K562 (cell line): ENCODE measurements at regions not wholly inside any gene's neighbourhood (a gene's known extent, or its start where the extent isn't known, plus 50 kb on each side); places are given as distances from the start of the nearest gene placed in this dataset.

ENCODE experiments used
- ADNP ChIP-seq: fragments of 200-800 bp; sonication (Bioruptor generic); IDR thresholded peaks from 2 replicates; pipeline ENCODE4 v1.6.1; 2016; ENCODE audit warnings: missing genetic modification characterization, missing compliant biosample characterization
- BDP1 ChIP-seq: IDR thresholded peaks from 3 replicates; pipeline ENCODE4 v1.6.1; 2011; ENCODE audit not compliant: insufficient read length, insufficient read depth
- CBX3 ChIP-seq, 2 experiments: IDR thresholded peaks; 1 replicate in 1 of 2; 2 replicates in 1 of 2; pipeline ENCODE4 v1.6.1; 2012; ENCODE audit warnings: inconsistent platforms in 2 of 2, low read length in 2 of 2, borderline replicate concordance in 1 of 2, control low read depth in 1 of 2
- DPF2 ChIP-seq: fragments of 450-650 bp; IDR thresholded peaks from 2 replicates; pipeline ENCODE4 v1.6.1; 2016
- KDM5B ChIP-seq: fragments of 200-600 bp; sonication (generic); IDR thresholded peaks from 2 replicates; pipeline ENCODE4 v1.6.1; 2012; ENCODE audit warnings: low read depth, mild to moderate bottlenecking, moderate library complexity, low read length, control low read depth, inconsistent platforms; ENCODE audit not compliant: insufficient replicate concordance
- RHOXF2B ChIP-seq: fragments of 250-450 bp; sonication (Bioruptor Pico); conservative IDR thresholded peaks from 2 replicates; pipeline ENCODE4 v1.5.1; 2021
- SIX5 ChIP-seq, 2 experiments: IDR thresholded peaks; 2 replicates each; pipeline ENCODE4 v1.6.1; 2011; ENCODE audit warnings: low read length in 2 of 2, borderline replicate concordance in 1 of 2, low read depth in 1 of 2, mild to moderate bottlenecking in 1 of 2, moderate library complexity in 1 of 2; ENCODE audit not compliant: insufficient read depth in 1 of 2
- SP1 ChIP-seq: sonication (generic); formaldehyde crosslinking; IDR thresholded peaks from 2 replicates; pipeline ENCODE4 v1.8.1; 2022; ENCODE audit warnings: mild to moderate bottlenecking, missing genetic modification reagents
- ZNF133 ChIP-seq: fragments of 250-450 bp; sonication (Bioruptor Pico); IDR thresholded peaks from 2 replicates; pipeline ENCODE4 v1.4.0; 2020; ENCODE audit warnings: mild to moderate bottlenecking
- ZNF184 ChIP-seq: sonication (generic); formaldehyde crosslinking; IDR thresholded peaks from 2 replicates; pipeline ENCODE4 v1.5.0; 2020; ENCODE audit warnings: missing genetic modification reagents
- ZNF668 ChIP-seq: fragments of 250-450 bp; sonication (Bioruptor Pico); IDR thresholded peaks from 2 replicates; pipeline ENCODE4 v1.8.0; 2022; ENCODE audit warnings: mild to moderate bottlenecking, inconsistent platforms
- ZNF778 ChIP-seq: fragments of 450-650 bp; formaldehyde crosslinking; IDR thresholded peaks from 2 replicates; pipeline ENCODE4 v1.4.0; 2020; ENCODE audit warnings: mild to moderate bottlenecking, moderate library complexity
- TF ChIP-seq, protein P1 (sequence below), 2 experiments: fragments of 250-450 bp in 1 of 2; fragments of 450-650 bp in 1 of 2; sonication (Bioruptor Pico) in 1 of 2; IDR thresholded peaks; 2 replicates each; pipeline versions ENCODE4 v1.6.1 to v1.8.0; 2016 to 2021; ENCODE audit warnings: mild to moderate bottlenecking in 2 of 2, moderate library complexity in 2 of 2, missing compliant biosample characterization in 1 of 2, missing genetic modification characterization in 1 of 2
- TF ChIP-seq, protein P2 (sequence below): fragments of 450-650 bp; IDR thresholded peaks from 2 replicates; pipeline ENCODE4 v1.6.1; 2016; ENCODE audit warnings: low read depth
- TF ChIP-seq, protein P3 (sequence below): sonication (generic); formaldehyde crosslinking; IDR thresholded peaks from 2 replicates; pipeline ENCODE4 v1.8.1; 2023; ENCODE audit warnings: mild to moderate bottlenecking, missing genetic modification reagents

DNA sequence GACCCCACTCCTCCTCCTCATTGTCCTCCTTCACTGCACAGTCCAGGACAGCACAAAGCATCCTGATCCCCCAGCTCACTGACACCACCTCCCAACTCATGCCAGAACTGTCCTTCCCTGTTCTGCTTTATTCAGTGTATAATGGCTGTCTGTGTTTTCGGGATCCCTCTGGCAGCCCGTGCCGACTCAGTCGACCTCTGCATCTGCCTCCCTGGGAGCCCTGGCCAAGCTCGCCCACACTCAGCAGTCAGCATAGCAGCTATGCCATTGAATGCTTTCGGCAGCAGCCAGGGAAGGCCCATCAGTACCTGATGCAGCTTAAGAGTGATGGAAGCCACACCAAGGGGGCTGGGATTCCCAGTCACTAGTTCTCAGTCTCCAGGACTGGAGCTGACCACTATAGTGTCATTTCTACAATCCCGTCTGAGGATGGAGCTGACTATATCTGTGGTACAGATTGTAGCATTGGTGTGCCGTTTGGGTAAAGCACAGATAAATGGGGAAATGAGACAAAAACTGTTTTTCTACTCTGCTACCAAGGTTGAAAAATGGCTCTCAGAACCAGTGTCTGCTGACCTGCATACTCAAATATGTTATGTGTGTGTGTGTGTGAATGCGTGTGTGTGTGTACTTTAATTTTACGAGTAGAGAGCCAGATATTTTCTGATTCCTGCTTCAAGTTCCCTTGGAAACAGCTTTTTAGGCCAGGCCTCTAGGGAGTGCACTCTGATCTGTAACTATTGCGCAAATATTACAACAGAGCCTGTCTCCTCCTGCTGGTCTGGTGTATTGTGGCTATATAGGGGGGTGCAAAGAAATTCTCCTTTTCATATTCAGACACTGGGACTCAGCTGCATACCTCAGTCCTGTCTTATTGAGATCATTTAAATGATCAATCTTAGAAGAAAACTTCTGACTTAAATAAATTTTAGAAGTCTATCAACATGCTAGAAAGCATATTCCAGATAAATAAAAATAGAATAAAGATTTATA lies 78.8 kb upstream of the TOP3B start (continued):
- TF ChIP-seq SP1 (CRISPR knock-in tag): no peak
- no peak for TF ChIP-seq CBX3 (IDR thresholded peaks at IDR 0.05; ENCODE audit: borderline replicate concordance in 1 of 2, low read length in 2 of 2)
- TF ChIP-seq ZNF668: 0 out of 2 replicates have a peak, but pooled peaks have one; percentile 12
- no peak for TF ChIP-seq ADNP (tag)
- TF ChIP-seq, protein P1, sequence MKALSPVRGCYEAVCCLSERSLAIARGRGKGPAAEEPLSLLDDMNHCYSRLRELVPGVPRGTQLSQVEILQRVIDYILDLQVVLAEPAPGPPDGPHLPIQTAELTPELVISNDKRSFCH (CRISPR knock-in tag; IDR thresholded peaks at IDR 0.05): no peak
- TF ChIP-seq, protein P1 (tag; IDR thresholded peaks at IDR 0.05): 0 out of 2 replicates have a peak, but pooled peaks have one; percentile 47
- no peak for TF ChIP-seq DPF2
- TF ChIP-seq, protein P2, sequence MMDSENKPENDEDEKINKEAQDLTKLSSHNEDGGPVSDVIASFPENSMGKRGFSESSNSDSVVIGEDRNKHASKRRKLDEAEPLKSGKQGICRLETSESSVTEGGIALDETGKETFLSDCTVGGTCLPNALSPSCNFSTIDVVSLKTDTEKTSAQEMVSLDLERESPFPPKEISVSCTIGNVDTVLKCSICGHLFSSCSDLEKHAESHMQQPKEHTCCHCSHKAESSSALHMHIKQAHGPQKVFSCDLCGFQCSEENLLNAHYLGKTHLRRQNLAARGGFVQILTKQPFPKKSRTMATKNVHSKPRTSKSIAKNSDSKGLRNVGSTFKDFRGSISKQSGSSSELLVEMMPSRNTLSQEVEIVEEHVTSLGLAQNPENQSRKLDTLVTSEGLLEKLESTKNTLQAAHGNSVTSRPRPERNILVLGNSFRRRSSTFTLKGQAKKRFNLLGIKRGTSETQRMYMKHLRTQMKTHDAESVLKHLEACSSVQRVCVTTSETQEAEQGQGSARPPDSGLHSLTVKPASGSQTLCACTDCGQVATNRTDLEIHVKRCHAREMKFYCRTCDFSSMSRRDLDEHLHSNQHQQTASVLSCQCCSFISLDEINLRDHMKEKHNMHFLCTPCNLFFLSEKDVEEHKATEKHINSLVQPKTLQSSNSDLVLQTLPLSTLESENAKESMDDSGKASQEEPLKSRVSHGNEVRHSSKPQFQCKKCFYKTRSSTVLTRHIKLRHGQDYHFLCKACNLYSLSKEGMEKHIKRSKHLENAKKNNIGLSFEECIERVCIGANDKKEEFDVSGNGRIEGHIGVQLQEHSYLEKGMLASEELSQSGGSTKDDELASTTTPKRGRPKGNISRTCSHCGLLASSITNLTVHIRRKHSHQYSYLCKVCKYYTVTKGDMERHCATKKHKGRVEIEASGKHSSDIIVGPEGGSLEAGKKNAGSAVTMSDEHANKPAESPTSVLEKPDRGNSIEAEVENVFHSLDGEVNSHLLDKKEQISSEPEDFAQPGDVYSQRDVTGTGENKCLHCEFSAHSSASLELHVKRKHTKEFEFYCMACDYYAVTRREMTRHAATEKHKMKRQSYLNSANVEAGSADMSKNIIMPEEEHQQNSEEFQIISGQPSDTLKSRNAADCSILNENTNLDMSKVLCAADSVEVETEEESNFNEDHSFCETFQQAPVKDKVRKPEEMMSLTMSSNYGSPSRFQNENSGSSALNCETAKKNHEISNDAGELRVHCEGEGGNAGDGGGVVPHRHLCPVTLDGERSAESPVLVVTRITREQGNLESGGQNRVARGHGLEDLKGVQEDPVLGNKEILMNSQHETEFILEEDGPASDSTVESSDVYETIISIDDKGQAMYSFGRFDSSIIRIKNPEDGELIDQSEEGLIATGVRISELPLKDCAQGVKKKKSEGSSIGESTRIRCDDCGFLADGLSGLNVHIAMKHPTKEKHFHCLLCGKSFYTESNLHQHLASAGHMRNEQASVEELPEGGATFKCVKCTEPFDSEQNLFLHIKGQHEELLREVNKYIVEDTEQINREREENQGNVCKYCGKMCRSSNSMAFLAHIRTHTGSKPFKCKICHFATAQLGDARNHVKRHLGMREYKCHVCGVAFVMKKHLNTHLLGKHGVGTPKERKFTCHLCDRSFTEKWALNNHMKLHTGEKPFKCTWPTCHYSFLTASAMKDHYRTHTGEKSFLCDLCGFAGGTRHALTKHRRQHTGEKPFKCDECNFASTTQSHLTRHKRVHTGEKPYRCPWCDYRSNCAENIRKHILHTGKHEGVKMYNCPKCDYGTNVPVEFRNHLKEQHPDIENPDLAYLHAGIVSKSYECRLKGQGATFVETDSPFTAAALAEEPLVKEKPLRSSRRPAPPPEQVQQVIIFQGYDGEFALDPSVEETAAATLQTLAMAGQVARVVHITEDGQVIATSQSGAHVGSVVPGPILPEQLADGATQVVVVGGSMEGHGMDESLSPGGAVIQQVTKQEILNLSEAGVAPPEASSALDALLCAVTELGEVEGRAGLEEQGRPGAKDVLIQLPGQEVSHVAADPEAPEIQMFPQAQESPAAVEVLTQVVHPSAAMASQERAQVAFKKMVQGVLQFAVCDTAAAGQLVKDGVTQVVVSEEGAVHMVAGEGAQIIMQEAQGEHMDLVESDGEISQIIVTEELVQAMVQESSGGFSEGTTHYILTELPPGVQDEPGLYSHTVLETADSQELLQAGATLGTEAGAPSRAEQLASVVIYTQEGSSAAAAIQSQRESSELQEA: no peak
- no peak for TF ChIP-seq KDM5B
- 0 out of 2 replicates have a peak, but pooled peaks have one; percentile 52 for TF ChIP-seq RHOXF2B (CRISPR knock-in tag)
- TF ChIP-seq, protein P3, sequence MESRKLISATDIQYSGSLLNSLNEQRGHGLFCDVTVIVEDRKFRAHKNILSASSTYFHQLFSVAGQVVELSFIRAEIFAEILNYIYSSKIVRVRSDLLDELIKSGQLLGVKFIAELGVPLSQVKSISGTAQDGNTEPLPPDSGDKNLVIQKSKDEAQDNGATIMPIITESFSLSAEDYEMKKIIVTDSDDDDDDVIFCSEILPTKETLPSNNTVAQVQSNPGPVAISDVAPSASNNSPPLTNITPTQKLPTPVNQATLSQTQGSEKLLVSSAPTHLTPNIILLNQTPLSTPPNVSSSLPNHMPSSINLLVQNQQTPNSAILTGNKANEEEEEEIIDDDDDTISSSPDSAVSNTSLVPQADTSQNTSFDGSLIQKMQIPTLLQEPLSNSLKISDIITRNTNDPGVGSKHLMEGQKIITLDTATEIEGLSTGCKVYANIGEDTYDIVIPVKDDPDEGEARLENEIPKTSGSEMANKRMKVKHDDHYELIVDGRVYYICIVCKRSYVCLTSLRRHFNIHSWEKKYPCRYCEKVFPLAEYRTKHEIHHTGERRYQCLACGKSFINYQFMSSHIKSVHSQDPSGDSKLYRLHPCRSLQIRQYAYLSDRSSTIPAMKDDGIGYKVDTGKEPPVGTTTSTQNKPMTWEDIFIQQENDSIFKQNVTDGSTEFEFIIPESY (CRISPR knock-in tag): no peak
- TF ChIP-seq ZNF133 (CRISPR knock-in tag): peak; percentile 77; the same call in 1 of the 2 replicates
- no peak for TF ChIP-seq BDP1
- TF ChIP-seq ZNF778: 0 out of 2 replicates have a peak, but pooled peaks have one; percentile 67
- TF ChIP-seq ZNF184 (CRISPR knock-in tag): 0 out of 2 replicates have a peak, but pooled peaks have one; percentile 53
- TF ChIP-seq SIX5 (IDR thresholded peaks at IDR 0.05; ENCODE audit: borderline replicate concordance in 1 of 2, insufficient read depth in 1 of 2, low read depth in 1 of 2, low read length in 2 of 2): no peak
